ELR (cell line): ENCODE measurements at regions not wholly inside any gene's neighbourhood (a gene's known extent, or its start where the extent isn't known, plus 50 kb on each side); places are given as distances from the start of the nearest gene placed in this dataset.
A peak's percentile ranks its signal among the peaks of the same experiment; 100 is the strongest.
"Not testable (repeated sequence)": the region's sequence is repeated elsewhere in the genome, so short reads cannot be mapped to it uniquely, and the experiment has no call there.

ENCODE experiments used
- DNase-seq: peaks from one replicate; pipeline ENCODE4 v3.0.0-alpha.2; 2015; ENCODE audit warnings: low read depth

- DNase-seq = no peak
Observed at GRCh38 chr1:95766036-95766435, 532.0 kb downstream of the RWDD3 start.

DNA sequence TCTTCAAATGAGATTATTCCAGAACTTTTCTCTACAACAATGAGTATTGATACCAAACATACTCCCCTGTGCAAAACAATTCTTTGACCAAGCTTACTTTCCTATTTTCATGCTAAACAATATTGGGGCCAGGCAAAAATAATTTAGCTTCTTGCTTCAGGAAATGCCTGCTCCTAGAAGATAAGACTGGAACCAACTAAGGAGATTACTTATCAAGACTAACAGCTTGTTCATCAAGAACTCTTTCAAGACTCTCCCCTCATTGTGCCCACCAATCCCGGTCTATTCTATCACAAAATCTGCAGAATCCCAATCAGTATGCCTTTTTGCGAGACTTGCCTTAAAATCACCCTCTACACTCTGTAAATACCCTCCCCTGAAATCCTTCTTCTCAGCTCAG is 536.6 kb downstream of the RWDD3 start:
- DNase-seq = no peak

GRCh38 chr1:95778217-95778616 is 544.2 kb downstream of the RWDD3 start:
- no peak for DNase-seq

- no peak for DNase-seq
Observed at GRCh38 chr1:95780836-95781235, 546.8 kb downstream of the RWDD3 start.

GRCh38 chr1:95790136-95790535 is 556.1 kb downstream of the RWDD3 start:
- no peak for DNase-seq

- DNase-seq = peak; percentile 19
Observed at GRCh38 chr1:95793893-95794292, 559.9 kb downstream of the RWDD3 start.

GRCh38 chr1:95797761-95798160 is 563.8 kb downstream of the RWDD3 start:
- not testable (repeated sequence) for DNase-seq

DNA sequence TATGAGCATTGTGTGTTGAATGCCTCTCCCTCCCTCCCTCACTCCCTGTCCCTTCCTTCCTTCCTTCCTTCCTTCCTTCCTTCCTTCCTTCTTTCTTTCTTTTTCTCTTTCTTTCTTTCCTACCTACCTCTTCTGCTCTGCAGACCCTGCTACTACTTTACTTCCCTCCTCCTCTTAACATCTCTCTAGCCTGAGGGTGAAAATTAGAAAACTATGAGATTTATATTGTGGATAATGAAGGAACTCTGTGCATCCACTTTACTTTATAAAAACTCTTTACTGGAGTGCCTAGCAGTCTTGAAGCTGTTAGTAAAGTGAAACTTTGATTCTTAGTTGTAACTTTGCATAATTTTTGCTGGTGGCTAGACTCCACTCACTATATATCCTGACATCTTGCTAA is 572.2 kb downstream of the RWDD3 start:
- DNase-seq = no peak

- DNase-seq = no peak
Observed at GRCh38 chr1:95809391-95809790, 575.4 kb downstream of the RWDD3 start.

GRCh38 chr1:95815511-95815910 is 581.5 kb downstream of the RWDD3 start:
- DNase-seq = no peak

- no peak for DNase-seq
Observed at GRCh38 chr1:95829556-95829955, 595.5 kb downstream of the RWDD3 start.

GRCh38 chr1:95832370-95832769 is 598.4 kb downstream of the RWDD3 start:
- no peak for DNase-seq

DNA sequence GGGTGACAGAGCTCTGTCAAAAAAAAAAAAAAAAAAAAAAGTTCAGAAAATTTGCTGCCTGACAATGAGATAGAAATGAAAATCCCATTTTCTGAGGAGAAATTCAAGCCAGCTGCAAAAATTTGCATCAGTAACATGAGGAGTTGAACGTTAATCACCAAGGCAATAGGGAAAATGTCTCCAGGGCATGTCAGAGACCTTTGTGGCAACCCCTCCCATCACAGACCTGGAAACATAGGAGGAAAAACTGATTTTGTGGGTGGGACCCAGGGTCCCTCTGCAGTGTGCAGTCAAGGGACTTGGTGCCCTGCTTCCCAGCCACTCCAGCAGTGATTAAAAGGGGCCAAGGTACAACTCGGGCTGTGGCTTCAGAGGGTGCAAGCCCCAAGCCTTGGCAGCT is 615.4 kb downstream of the RWDD3 start:
- no peak for DNase-seq

DNA sequence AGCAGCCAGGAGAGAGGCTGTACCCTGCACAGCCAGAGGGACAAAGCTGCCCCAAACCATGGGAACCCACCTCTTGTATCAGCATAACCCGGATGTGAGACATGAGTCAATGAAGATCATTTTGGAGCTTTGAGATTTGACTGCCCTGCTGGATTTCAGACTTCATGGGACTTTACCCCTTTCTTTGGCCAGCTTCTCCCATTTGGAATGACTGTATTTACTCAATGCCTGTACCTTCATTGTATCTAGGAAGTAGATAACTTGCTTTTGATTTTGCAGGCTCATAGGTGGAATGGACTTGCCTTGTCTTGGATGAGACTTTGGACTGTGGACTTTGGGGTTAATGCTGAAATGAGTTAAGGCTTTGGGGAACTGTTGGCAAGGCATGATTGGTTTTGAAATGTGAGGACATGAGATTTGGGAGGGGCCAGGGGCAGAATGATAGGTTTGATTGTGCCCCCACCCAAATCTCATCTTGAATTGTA is 616.2 kb downstream of the RWDD3 start:
- DNase-seq = no peak

DNA sequence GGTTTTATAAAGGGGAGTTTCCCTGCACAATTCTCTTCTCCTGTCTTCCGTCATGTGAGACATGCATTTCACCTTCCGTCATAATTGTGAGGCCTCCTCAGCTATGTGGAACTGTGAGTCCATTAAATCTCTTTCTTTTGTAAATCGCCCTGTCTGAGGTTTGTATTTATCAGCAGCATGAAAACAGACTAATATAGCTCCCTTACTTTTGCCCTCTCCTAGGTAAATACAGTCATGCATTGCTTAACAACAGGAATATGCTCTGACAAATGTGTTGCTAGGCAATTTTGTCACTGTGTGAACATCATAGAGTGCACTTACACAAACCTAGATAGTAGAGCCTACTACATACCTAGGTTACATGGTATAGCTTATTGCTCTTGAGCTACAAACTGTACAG is 616.8 kb downstream of the RWDD3 start:
- no peak for DNase-seq

DNA sequence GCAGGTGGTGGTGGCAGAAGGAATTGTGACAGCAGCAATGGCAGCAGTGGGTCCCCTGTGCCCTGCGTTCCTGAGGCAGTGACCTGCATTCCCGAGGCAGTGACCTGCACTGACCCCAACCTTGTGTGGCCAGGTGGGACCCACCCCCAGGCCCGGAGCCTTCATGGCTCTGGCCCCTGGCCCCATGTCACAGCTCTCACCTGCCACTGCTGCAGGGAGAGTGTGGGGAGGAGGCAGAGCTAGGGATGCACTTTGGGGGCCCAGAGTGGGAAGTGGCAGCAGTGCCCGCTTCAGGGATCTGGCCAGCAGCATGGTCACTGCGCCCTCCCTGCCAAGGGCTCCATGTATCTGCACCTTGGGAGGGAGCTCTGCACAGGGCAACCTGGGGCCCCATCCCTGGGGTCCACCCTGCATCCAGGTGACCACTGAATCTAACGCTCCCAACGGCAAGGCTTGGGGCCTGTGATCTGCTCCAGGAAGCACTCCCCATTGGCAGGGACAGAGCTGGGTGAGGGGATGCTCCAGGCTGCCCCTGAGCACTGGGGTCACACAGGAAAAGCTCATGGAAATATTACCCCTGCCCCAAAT is 618.6 kb downstream of the RWDD3 start:
- DNase-seq = no peak

GRCh38 chr1:95854457-95854856 is 620.4 kb downstream of the RWDD3 start:
- no peak for DNase-seq

- no peak for DNase-seq
Observed at GRCh38 chr1:95863086-95863485, 629.1 kb downstream of the RWDD3 start.

DNA sequence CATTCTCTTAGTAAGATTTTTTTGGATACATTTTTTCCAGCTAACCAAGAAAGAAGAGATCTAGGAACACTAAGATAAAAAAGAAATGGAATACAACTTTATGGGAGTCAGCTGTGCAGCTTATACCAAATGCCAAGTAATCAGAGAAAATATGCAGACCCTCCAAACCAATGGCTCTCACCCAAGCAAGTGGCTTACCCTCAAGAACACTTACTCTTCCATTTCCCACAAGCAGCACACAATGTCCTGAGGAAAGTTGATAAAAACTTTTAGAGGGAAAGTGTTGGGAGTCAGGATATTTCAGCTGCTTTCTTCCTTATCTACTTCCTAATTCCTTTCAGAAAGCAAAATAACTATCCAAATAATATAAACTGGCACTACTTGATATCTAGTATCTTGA is 631.8 kb downstream of the RWDD3 start:
- DNase-seq = no peak

DNA sequence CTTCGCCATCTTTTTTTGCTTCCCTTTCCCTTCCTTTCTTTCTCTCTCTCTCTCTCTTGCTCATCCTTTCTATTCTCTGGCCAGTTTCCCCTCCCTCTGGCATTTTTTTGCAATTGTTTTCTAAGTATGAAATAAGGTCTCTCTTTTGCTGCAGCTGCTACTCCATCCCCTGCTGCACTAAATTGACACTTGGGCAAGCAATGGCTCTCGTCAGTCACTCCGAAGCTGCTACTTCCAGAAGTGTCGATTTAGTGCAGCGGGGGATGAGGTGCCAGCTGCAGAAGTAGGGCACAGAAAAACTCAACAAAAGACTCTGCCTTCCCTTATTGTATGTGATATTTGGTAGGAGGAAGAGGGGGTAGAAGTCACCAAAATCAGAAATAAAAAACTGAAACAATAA is 642.3 kb downstream of the RWDD3 start:
- DNase-seq = no peak

DNA sequence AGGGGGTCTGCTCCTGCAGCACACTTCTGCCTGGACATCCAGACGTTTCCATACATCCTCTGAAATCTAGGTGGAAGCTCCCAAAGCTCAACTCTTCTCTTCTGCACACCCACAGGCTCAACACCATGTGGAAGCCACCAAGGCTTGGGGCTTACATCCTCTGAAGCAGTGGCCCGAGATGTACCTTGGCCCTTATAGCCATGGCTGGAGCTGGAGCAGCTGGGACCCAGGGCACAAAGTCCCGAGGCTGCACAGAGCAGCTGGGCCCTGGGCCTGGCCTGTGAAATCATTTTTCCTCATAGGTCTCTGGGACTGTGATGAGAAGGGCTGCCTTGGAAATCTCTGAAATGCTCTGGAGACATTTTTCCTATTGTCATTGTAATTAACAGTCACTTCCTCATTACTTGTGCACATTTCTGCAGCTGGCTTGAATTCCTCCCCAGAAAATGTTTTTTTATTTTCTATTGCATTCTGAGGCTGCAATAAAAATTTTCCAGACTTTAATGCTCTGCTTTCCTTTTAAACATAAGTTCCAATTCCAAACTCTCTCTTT is 645.6 kb downstream of the RWDD3 start:
- DNase-seq = no peak

- DNase-seq = no peak
Observed at GRCh38 chr1:95888941-95889390, 655.0 kb downstream of the RWDD3 start.

GRCh38 chr1:95889400-95889799 is 655.4 kb downstream of the RWDD3 start:
- DNase-seq = no peak

DNA sequence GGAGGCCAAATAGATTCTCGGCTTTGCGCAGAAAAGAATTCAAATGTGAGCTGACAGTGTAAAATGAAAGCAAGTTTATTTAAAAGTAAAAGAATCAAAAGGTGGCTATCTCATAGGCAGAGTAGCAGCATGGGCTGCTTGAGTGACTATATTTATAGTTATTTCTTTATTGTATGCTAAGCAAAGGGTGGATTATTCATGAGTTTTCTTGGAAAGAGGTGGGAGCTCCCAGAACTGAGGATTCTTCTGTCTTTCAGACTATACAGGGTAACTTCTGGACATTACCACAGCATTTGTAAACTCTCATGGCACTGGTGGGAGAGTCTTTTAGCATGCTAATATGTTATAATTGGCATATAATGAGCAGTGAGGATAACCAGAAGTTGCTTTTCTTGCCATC is 659.9 kb downstream of the RWDD3 start:
- no peak for DNase-seq
